Ishikawa (cell line): ENCODE measurements at regions not wholly inside any gene's neighbourhood (a gene's known extent, or its start where the extent isn't known, plus 50 kb on each side); places are given as distances from the start of the nearest gene placed in this dataset.

Experiments
- CEBPB ChIP-seq: IDR thresholded peaks from 2 replicates; pipeline ENCODE4 v1.6.1; 2012
- CREB1 ChIP-seq: IDR thresholded peaks from 2 replicates; pipeline ENCODE4 v1.6.1; 2012; ENCODE audit warnings: low read depth
- EGR1 ChIP-seq: IDR thresholded peaks from 2 replicates; pipeline ENCODE4 v1.6.1; 2012
- EP300 ChIP-seq: IDR thresholded peaks from 2 replicates; pipeline ENCODE4 v1.6.1; 2012; ENCODE audit warnings: borderline replicate concordance
- FOXM1 ChIP-seq: IDR thresholded peaks from 2 replicates; pipeline ENCODE4 v1.6.1; 2012; ENCODE audit warnings: low read depth, borderline replicate concordance
- MAX ChIP-seq: IDR thresholded peaks from 2 replicates; pipeline ENCODE4 v1.6.1; 2012
- NFIC ChIP-seq: IDR thresholded peaks from 2 replicates; pipeline ENCODE4 v1.6.1; 2012
- RAD21 ChIP-seq: IDR thresholded peaks from 2 replicates; pipeline ENCODE4 v1.6.1; 2012; ENCODE audit warnings: low read depth
- REST ChIP-seq: IDR thresholded peaks from 2 replicates; pipeline ENCODE4 v1.6.1; 2012; ENCODE audit warnings: low read depth, mild to moderate bottlenecking
- TAF1 ChIP-seq: IDR thresholded peaks from 2 replicates; pipeline ENCODE4 v1.6.1; 2012; ENCODE audit warnings: low read depth, mild to moderate bottlenecking
- TCF12 ChIP-seq: IDR thresholded peaks from 2 replicates; pipeline ENCODE4 v1.6.1; 2012; ENCODE audit warnings: low read depth
- TEAD4 ChIP-seq: IDR thresholded peaks from 2 replicates; pipeline ENCODE4 v1.6.1; 2012
- USF1 ChIP-seq: IDR thresholded peaks from 2 replicates; pipeline ENCODE4 v1.6.1; 2012
- YY1 ChIP-seq: IDR thresholded peaks from 2 replicates; pipeline ENCODE4 v1.6.1; 2012; ENCODE audit warnings: low read depth
- ZBTB7A ChIP-seq: IDR thresholded peaks from 2 replicates; pipeline ENCODE4 v1.6.1; 2012; ENCODE audit warnings: low read depth

GRCh38 chr15:31858026-31858425, 172.3 kb upstream of the CHRNA7 start:
- TF ChIP-seq CREB1 (no peak), USF1 (no peak), CEBPB (no peak), TAF1 (no peak), TCF12 (no peak), FOXM1 (no peak), RAD21 (no peak)

- TF ChIP-seq CEBPB (no peak), TCF12 (no peak), EGR1 (no peak), TAF1 (no peak), RAD21 (no peak), NFIC (no peak)
Observed at GRCh38 chr15:31866248-31866647, 164.1 kb upstream of the CHRNA7 start.

GRCh38 chr15:31867536-31868442, 162.5 kb upstream of the CHRNA7 start:
- TF ChIP-seq RAD21 (peak; percentile 70), YY1 (no peak)

GRCh38 chr15:31869686-31870307, 160.5 kb upstream of the CHRNA7 start:
- no peak for TF ChIP-seq EGR1
- no peak for TF ChIP-seq EP300
- no peak for TF ChIP-seq TEAD4
- no peak for TF ChIP-seq TAF1
- TF ChIP-seq TCF12, result no peak
- TF ChIP-seq MAX, result no peak
- TF ChIP-seq CEBPB, result no peak
- no peak for TF ChIP-seq RAD21
- no peak for TF ChIP-seq YY1
- TF ChIP-seq ZBTB7A, result no peak
- no peak for TF ChIP-seq CREB1
- no peak for TF ChIP-seq FOXM1
- TF ChIP-seq USF1, result no peak
- TF ChIP-seq NFIC, result no peak

- TF ChIP-seq CEBPB, result no peak
- no peak for TF ChIP-seq MAX
- TF ChIP-seq REST, result peak; percentile 81
- TF ChIP-seq TCF12, result no peak
- TF ChIP-seq NFIC, result no peak
- TF ChIP-seq ZBTB7A, result peak; percentile 70; the same call in 1 of the 2 replicates
- TF ChIP-seq TEAD4, result no peak
- TF ChIP-seq FOXM1, result no peak
Observed at GRCh38 chr15:31870328-31871165, 159.8 kb upstream of the CHRNA7 start, which contains the start of gene OTUD7A. TSS of gene OTUD7A (minus strand) at chr15:31870673.

- TF ChIP-seq CEBPB (peak; percentile 55; the same call in 1 of the 2 replicates), NFIC (no peak)
Observed at GRCh38 chr15:31871166-31871886, 159.0 kb upstream of the CHRNA7 start.

- TF ChIP-seq USF1, result no peak
- TF ChIP-seq MAX, result no peak
- TF ChIP-seq TCF12, result no peak
- TF ChIP-seq CREB1, result no peak
- TF ChIP-seq FOXM1, result no peak
- TF ChIP-seq CEBPB, result no peak
- TF ChIP-seq EP300, result no peak
- TF ChIP-seq EGR1, result no peak
- TF ChIP-seq NFIC, result no peak
- no peak for TF ChIP-seq TEAD4
- no peak for TF ChIP-seq TAF1
Observed at GRCh38 chr15:31871887-31872281, 158.4 kb upstream of the CHRNA7 start.
